GM21423 (cell line): ENCODE measurements at regions not wholly inside any gene's neighbourhood (a gene's known extent, or its start where the extent isn't known, plus 50 kb on each side); places are given as distances from the start of the nearest gene placed in this dataset.
A peak's percentile ranks its signal among the peaks of the same experiment; 100 is the strongest.

Experiments
- ATAC-seq: cut with Tn5 transposase; IDR thresholded peaks from one replicate; pipeline ENCODE4 v1.9.1; 2021; ENCODE audit warnings: mild to moderate bottlenecking, moderate library complexity; ENCODE audit not compliant: unreplicated experiment

DNA sequence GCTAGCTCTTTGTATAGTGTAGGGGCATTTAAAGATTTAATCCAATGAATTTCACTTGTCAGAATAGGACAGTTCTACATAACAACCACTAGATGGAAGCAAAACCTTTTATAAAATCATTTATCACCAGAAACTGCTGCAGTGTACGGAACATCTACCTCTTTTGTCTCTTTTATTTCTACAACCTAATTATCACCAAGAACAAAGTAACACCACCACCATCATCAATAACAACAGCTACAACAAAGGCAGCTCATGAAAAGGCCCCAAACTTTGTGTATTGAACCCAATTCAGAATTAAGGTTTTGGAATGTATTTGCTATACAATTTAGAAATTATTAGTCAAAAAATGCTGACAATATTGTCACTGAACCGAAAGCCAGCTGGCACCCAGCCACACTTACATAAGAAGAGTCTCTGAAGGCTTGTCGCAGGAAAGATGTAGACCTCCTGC lies 260.9 kb upstream of the RPS6KA3 start:
- no peak for ATAC-seq

DNA sequence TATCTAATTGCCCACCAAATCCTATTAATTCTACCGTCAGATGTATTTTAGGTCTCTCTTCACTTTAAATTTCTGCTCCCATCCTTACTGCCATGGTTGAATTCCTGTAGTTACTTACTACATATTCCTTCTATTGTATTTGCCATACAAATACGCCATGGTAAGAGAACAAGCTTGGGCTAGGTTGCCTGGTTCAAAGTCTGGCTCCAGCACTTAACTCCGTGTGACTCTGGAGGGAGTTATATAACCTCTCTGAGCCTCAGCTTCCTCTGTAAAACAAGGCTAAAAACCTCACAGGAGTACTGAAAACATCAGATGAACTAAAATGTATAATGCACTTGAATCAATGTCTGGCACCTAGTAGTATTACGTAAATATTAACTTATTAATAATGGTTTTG lies 260.3 kb upstream of the RPS6KA3 start:
- ATAC-seq = no peak

DNA sequence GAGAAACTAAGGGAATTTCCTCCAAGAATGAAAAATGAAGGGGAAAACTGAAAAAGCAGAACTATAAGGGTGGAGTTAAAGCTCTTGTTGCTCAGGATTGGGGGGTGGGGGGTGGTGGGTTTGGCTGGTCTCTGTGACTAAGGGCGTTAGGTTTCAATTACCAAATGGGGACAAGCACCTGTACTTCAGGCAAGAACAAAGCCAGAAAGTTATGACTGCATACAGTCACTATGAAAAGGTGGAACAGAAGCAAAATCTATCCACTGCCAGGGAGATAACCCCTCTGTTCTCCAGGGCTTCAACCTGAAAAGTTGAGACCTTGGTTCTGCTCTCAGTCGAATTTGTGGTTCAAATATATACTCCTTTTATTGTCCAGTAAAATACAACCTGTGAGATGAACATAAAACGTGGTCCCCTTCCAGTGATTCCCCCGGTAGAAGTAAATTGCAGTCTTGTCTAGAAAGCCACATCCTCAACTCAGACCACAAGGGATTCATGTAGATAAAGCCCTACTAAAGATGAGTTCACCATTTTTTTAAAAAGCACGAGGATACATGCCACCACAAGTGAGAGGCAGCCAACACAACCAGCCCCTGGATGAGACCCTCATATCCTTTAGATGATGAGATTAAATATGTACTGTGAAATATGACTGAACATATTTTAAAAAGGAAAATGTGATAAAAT lies 257.1 kb upstream of the RPS6KA3 start:
- peak; percentile 61 for ATAC-seq

DNA sequence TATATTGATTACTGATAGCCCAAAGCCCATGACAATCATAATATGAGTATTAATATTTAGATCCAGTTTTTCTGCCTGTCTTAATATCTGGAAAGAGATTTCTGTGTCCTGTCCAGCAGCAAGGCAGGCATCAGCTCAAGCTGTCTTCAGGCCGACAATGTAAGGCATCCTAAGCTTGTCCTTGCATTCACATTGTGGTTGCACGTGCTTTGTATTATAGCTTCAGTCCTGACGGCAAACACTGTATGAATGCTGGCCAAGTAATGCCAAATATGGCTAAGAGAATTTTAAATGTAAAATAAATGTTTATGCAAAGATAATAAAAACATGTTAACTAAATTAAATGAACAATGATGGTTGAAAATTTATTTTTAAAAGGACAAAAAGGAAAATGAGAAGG lies 255.7 kb upstream of the RPS6KA3 start:
- ATAC-seq = no peak

DNA sequence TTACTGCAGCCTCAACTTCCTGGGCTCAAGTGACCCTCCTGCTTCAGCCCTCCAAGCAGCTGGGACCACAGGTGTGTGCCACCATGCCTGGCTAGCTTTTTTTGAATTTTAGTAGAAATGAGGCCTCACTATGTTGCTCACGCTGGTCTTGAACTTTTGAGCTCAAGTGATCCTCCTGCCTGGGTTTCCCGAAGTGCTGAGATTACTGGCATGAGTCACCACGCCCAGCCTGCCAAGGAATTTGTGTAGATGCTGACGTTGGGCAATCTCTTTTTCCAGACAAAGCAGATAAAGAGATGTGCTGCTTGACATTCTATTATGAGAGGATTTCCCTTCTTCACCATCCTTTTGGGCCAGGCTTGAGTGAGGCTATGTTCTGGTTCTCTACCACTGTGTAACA lies 254.5 kb upstream of the RPS6KA3 start:
- no peak for ATAC-seq

DNA sequence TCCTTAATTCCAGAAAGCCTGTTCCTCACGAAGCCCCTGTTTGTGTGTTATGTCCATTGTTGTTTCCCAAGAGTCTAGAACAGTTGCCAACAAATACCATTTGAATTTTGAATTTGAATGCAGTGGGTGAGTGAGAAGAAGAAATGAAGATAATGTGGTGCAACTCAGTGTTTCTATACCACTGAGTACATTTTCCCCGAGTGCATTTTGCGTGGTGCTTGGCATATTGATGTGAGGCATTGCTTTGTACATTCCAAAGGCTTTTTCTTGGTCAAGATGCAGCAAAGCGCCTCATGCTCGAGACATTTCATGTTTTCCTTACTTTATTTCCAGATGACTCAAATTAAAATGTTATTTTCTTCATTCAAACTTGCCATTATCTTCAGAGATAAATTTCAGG lies 253.1 kb upstream of the RPS6KA3 start:
- no peak for ATAC-seq

DNA sequence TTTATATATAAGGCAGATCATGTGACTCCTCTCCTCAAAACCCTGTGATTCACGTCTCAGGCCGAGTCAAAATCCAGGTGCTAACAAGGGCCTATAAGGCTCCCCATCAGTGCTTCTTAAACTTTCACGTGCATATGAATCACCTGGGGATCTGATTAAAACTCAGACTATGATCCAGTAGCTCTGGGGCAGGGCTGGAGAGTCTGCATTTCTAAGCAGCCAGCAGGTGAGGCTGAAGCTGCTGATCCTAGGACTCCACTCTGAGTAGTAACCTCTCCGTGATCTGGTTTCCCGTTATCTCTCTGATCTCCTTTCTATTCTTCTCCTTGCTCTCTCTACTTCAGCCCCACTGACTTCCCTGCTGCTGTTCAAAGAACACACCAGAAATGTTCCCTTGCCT lies 252.4 kb upstream of the RPS6KA3 start:
- ATAC-seq = no peak

DNA sequence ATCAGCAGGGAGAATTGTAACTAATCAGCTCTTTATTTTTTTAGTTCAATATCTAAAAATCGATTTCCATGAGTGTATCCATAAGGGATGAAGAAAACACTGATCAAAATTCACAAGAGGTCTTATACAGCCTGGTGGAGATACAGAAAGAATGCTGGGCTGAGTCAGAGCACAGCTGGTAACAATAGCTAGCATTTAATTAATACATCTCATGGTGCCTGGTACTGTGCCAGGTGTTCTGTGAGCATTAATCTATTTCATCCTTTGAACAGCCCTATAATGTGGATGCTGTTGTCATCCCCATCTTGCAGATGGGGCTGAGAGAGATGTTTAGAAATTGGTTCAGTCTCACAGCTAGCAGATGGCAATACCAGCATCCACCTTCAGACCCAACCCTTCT lies 250.9 kb upstream of the RPS6KA3 start:
- no peak for ATAC-seq

DNA sequence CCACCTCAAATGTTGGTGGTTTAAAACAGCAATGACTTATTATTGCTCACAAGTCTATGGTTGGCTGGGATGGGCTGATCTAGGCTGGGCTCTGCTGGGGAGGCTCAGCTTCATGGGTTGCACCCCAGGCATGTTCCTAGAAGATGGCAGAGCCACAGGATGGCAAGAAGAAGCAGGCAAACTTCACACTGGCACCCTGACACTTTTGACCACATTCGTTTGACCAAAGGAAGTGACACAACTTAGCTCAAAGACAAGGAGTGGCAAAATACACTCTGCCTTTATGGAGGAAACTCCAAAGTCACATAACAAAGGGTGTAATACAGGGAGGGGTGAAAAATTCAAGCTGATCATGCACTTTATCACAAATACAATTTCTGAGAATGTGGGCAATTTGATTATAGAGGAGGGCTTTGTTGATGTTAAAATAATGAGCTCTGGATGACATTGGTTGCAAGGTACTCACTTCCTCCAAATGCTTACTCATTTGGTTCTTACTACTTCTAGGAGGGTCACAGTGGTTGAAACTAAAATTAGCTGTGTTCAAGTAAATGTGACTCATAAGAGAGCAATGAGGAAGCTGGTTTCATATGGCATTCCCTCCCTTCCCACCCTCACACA lies 249.2 kb upstream of the RPS6KA3 start:
- peak; percentile 98 for ATAC-seq

DNA sequence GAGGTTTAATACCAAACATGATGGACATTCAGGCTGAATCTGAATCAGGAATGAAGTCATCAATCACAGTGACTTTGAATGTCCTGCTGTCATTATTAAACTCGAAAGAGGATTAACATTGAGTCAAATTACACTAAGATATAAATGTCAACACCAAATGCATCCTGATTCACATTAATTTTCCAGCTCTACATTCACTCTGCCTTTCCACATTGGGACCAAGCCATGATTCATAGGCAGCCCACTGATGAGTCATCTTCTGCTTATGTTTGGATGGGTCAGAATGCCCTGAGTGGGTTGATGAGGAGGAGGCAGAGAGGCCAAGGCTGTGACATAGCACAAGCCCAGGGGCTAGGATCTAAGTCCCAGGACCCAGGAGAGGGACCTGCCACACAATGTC lies 247.6 kb upstream of the RPS6KA3 start:
- ATAC-seq = no peak

DNA sequence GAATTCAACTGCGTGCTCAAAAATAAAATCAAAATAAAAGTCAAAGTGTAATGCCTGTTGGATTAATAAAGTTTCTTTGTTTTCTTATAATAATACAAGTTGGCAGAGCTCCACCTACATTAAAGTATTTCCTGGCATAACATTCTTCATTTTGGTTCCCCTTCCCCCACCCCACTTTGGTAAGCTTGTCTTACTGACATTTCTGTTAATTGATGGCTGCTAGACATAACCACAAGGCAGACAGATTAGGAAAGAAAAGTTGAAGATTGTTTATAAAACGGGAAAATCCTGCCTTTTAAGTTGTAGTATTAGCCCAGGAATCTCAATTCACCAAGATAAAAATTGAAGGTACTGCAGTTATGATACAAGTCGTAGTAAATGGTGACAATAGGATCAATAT lies 246.5 kb upstream of the RPS6KA3 start:
- ATAC-seq = no peak

DNA sequence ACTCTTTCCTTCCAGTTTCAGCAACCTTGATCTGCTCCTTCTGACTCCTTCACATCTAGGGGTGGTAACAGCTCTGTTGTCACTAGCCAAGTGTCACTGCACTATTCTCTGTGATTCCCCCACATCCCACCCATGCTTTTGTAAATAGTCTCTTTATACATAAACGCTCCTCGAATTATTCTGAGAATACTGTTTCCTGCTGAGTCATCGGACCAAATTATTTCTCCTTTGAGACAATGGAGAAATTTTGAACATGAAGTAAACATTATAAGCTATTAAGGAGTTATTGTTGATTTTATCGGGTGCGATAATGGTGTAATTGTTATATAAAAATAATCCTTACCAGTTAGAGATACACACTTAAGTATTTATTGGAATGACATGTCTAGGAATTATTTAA lies 245.1 kb upstream of the RPS6KA3 start:
- no peak for ATAC-seq

DNA sequence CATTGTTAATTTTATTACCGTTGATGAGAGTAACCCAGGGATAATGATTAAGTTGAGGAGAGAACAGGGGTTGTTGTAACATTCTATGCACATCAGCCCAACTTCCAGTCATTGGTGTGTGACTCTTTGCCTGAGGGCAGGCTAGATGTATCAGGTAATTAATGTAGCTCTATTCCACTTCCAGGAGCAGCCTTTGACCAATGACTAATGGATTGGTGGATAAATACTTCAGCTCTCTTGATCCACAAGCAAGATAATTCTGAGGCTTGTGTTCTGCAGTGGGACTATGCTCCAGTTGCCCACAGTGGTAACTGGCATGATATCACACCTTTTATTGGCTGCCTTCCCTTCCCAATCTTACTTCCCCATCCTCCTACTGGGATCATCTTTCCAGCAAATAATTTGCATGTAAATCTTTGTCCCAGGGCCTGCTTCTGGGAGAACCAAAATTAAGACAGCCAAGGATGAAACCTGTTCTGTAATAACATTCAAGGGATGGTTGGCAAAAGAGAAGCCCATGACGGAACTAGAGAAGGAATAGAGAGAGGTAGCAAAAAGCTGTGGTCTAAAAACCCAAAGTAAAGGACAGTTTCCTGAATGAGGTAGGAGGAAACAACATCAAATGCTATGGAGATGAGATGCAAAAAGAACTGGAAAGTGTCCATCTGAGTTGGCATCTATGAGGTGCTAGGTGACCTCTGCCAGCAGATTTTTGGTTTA lies 241.4 kb upstream of the RPS6KA3 start:
- no peak for ATAC-seq

DNA sequence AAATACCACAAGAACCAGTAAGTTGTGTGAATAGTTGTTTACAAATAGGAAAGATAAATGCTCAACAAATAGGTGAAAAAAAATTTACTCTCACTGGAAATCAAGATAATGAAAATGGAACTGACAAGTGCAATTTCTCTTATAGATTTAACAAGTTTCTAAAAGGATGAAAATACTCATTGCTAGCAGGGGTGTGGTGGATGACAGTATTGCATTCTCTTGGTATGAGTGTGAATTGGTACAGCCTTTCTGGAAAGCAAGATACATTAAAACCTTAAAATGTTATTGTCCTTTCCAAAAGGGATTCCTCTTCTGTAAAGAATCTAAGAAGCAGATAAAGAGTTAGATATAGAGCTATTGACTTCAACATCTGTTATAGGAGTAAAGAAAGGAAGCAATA lies 240.0 kb upstream of the RPS6KA3 start:
- ATAC-seq = no peak

DNA sequence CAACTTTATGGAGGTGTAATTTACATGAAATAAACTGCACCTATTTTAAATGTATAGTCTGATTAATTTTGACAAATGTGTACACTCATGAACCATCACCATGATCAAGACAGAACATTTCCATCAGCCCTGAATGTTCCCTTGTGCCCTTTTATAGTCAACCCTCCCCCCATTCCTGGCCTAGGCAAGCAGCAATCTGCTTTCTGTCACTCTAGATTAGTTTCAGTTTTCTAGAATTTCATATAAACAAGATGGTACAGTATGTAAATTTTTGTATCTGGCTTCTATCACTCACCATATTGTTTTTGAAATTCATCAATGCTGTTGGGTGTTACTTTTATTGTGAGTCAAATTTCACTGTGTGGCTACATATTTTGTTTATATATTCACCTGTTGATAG lies 234.2 kb upstream of the RPS6KA3 start:
- no peak for ATAC-seq

DNA sequence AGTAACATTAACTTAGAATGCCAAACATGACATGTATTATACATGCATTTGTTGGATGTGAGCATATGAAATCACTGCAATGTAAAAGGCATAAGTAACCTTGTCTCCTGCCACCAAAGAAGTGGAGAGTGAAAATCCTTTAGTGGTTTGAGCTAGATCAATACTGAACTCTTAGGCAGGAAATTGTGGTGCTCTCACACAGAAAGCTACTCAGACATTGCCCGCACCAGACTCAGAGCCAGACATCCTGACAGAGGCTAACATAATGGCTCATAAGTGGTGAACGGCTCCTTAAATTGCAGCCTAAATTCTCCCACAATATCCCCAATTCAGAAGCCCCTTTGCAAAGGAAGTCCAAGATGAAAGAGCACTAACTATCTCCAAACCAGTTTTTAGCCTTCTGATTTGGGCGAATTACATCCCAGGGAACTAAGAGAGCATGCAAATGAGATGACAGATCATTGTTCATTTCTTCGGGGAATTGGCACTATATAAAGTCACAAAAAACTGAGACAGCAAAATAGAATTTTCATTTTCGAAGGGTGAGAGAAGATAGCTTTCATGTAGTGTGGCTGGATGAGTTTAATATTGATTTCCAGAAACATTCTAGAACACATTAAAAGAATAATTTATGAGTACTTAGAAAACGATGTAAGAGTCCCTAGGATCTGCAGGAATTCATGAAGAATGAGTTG lies 233.6 kb upstream of the RPS6KA3 start:
- peak; percentile 53 for ATAC-seq

DNA sequence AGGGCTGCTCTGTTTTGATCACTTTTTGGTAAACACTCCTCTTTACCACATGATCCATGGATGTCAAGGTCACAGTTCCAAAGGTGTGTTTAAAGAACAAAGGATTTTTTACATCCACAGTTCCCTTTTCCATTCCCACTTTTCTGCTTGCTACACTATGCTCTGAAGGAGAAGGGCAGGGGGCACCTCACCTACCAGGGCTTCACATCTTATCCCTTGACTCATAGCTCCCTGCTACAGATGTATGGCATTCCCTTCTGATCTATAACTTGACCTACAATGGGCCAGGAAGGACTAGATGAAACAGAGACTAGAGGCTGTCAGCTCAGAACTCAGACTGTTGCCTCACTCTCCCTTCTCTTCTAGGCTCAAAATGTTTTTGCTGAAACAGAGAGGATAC lies 233.1 kb upstream of the RPS6KA3 start:
- ATAC-seq = no peak

DNA sequence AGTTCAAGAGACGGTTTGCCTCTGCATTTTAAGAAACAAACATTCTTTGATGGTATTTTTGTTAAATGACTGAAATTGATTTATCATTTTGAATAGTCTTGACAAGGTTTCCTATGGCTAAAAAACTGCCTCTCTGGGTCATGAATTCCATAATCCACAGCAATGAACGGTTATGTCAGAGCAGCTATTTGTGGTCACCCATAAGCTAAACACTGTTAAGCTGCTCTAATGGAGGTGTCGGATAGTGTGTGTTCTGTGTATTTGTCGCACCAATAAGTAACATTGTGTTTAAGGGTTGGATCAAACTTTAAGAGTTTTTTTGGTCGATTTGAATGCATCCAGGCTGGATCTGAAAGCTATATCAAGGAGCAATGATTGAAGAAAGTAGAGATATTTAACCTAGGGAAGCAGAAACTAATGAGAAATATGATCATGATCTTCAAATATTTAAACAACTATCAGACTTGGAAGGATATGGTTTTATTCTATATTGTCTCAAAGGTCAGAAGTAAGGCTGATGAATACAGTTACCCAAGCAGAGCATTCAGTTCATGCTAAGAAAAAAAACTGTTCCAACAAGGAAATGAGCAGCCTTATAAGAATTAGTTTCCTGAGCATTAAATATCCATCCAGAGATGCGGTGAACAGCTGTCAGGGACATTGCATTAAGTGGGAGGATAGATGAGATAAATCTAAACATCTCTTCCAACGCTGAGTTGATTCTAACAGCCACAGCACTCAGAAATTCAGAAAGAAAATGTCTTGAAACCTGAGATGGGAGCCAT lies 232.3 kb upstream of the RPS6KA3 start:
- no peak for ATAC-seq

DNA sequence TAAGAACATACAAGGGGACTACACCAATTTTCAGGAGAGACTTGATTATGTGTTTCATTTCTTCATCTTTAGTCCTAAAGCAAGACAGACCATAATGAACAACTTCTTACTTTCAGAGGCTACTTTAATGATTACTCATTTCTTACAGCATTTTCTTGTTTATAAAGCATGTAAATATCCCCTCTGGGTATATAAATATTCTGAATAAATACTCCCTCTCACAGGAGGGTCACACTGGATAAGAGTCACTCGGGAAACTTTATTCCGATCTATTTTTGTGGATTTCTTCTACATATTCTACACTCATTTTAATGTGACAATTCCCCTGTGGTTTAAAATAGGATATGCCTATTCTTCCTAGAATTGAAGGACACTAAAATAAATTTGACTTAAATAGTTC lies 228.9 kb upstream of the RPS6KA3 start:
- no peak for ATAC-seq

DNA sequence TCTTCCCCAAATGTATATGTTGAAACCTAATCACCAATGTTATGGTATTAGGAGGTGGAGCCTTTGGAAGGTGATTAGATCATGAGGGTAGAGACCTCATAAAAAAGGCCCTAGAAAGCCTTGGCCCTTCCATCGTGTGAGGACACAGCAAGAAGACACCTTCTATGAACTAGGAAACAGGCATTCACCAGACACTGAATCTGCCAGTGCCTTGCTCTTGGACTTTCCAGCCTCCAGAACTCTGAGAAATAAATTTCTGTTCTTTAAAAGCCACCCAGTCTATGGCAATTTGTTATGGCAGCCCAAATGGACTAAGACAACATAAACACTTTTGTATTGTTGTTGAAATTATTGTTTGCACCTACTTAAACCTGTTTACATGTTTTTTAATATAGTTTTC lies 221.8 kb upstream of the RPS6KA3 start:
- ATAC-seq = no peak

DNA sequence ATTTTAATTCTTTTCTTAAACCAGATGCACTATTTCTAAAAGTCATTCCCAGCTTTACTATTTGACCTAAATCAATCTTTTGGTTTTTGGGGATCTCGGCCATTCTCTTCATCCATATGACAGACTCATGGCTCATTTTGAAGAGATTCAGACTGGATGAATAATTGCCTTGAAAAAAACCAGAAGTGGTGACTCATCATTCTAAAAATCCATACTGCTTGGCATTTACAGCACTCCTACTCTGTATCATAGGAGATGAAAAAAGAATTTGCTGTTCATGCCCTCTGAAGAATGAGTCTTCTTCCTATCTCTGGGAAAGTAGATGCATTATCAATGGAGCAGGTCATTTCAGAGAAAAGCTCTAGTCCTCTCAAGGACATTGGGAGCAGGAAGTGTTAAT lies 220.5 kb upstream of the RPS6KA3 start:
- no peak for ATAC-seq
